ENCODE measurements at regions not wholly inside any gene's neighbourhood (a gene's known extent, or its start where the extent isn't known, plus 50 kb on each side); places are given as distances from the start of the nearest gene placed in this dataset.
A peak's percentile ranks its signal among the peaks of the same experiment; 100 is the strongest.

- no peak overlapping the region for H3K4me3 ChIP-seq (ENCODE audit: low read depth, low read length)
- TF ChIP-seq CTCF (IDR thresholded peaks at IDR 0.05; ENCODE audit: insufficient read depth, low read depth, low read length), result no peak
- DNase-seq (ENCODE audit: low read depth), result no peak
These were observed 156.4 kb upstream of the B3GALT2 start for GRCh38 chr1:193342811-193343210.

DNA sequence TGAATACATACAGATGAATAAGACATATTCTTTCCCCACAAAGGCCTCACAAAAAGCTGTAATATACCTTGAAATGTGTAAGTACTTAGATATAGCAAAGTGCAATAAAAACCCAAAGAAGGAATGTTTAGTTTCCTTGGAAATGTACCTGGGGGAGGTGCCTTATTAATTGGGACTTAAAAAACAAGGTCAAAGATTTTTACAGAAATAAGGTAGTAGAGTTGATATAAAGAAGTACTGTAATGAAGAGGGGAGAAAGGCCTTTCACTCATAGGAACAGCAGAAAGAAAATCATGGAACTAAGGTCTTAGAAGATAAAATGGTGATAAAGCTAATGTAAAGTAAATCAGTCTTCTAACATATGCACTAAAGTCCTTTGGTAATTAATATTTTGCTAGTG is 153.9 kb upstream of the B3GALT2 start:
- no peak for DNase-seq (ENCODE audit: low read depth)
- TF ChIP-seq CTCF (IDR thresholded peaks at IDR 0.05; ENCODE audit: insufficient read depth, low read depth, low read length), result no peak
- no peak overlapping the region for H3K4me3 ChIP-seq (ENCODE audit: low read depth, low read length)

GRCh38 chr1:193339401-193339800 is 153.0 kb upstream of the B3GALT2 start:
- TF ChIP-seq CTCF (IDR thresholded peaks at IDR 0.05; ENCODE audit: insufficient read depth, low read depth, low read length), result no peak
- DNase-seq (ENCODE audit: low read depth), result no peak
- no peak overlapping the region for H3K4me3 ChIP-seq (ENCODE audit: low read depth, low read length)

DNA sequence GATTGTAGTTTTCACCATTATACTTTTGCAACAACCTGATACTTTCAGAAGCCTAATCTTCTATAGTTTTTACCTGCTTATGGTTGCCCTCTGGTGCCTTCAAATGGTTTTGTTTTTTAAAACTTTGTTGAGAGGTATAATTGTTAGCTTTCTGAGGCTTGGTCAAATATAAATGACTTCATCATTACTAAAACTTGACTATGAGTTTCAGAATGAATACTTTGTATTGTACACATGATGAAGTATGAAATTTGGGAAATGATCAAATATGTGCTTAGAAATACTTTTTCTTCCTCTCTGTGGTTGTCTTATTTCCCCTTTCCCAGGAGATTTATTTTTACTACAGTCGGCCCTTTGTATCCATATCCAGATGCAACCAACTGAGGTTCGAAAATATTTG is 151.8 kb upstream of the B3GALT2 start:
- DNase-seq (ENCODE audit: low read depth), result no peak
- TF ChIP-seq CTCF (IDR thresholded peaks at IDR 0.05; ENCODE audit: insufficient read depth, low read depth, low read length), result no peak
- no peak overlapping the region for H3K4me3 ChIP-seq (ENCODE audit: low read depth, low read length)

DNA sequence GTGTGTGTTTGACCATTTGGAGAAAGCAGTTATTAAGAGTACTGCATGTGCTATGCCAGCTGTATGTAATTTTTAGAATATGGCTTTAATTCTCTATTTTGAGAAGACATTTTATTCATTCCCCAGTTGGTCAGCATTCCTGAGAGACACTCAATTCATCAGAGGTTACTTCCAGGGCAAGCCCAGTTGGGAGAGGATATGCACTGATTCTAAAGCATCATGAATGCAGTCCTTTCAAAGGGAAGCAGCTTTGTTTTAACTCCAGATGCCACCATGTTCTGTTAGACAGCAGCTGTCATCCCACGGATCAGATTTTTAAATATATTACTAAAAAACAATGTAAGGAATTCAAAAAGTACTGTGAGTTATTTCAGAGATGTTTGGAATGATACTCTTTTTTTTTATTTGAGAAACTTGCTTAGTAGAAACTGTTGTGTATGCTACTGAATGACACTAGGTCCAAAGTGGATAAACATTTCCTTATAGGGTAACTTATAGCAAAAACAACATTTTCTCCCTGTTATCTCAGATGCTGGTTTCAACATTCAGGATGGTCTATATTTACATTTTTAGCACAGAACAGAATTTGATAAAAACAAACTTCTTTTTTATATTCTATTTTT is 149.5 kb upstream of the B3GALT2 start:
- H3K4me3 ChIP-seq (ENCODE audit: low read depth, low read length), result no peak overlapping the region
- peak; percentile 40 for DNase-seq (ENCODE audit: low read depth)
- TF ChIP-seq CTCF (IDR thresholded peaks at IDR 0.05; ENCODE audit: insufficient read depth, low read depth, low read length), result no peak

- no peak for DNase-seq (ENCODE audit: low read depth)
- no peak for TF ChIP-seq CTCF (IDR thresholded peaks at IDR 0.05; ENCODE audit: insufficient read depth, low read depth, low read length)
- no peak overlapping the region for H3K4me3 ChIP-seq (ENCODE audit: low read depth, low read length)
These were observed 146.8 kb upstream of the B3GALT2 start for GRCh38 chr1:193333166-193333565.

DNA sequence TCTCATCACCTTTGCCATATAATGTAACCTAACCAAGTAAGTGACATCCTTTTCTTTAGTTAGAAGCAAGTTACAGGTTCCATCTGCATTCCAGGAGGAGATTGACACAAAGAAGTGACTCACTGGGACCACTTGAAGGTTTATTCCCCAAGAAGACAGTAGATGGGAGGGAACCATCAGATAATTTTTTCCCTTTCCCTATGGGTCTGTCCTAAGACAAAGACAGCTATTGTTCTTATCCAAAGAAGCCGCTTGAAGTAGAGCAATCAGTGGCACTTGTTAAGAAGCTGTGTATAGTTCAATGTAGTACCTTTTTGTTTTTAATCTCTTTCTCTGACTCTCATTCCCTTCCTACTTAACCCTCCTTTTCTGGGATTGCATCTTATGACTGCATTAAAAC is 139.9 kb upstream of the B3GALT2 start:
- DNase-seq (ENCODE audit: low read depth), result no peak
- no peak overlapping the region for H3K4me3 ChIP-seq (ENCODE audit: low read depth, low read length)
- no peak for TF ChIP-seq CTCF (IDR thresholded peaks at IDR 0.05; ENCODE audit: insufficient read depth, low read depth, low read length)

All from fibroblast of villous mesenchyme (primary cell).